ENCODE measurements at regions not wholly inside any gene's neighbourhood (a gene's known extent, or its start where the extent isn't known, plus 50 kb on each side); places are given as distances from the start of the nearest gene placed in this dataset.

DNA sequence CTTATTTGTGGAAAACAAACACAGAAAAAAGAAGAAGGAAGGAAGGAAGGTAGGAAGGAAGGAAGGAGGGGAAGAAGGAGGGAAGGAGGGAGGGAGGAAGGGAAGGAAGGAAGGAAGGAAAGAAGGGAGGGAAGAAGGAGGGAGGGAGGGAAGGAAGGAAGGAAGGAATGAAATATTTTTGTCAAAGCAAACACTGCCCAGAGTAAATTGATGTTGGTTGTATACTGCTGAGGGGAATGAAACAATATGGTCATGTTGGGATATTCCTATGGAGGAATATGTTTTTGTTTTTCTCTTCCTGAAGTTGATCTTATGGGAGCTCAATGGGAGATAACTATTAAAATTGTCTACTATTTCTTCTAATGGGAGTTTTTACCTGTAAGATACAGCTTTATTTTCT lies 717.5 kb upstream of the LRFN5 start:
- no peak overlapping the region for H3K4me3 ChIP-seq (ENCODE audit: low read length)
- H3K27ac ChIP-seq (ENCODE audit: low read length) = no peak overlapping the region
- no peaks in the 10 kb centered on the region for H3K36me3 ChIP-seq (ENCODE audit: insufficient read depth, low read length)
- TF ChIP-seq, protein P1, sequence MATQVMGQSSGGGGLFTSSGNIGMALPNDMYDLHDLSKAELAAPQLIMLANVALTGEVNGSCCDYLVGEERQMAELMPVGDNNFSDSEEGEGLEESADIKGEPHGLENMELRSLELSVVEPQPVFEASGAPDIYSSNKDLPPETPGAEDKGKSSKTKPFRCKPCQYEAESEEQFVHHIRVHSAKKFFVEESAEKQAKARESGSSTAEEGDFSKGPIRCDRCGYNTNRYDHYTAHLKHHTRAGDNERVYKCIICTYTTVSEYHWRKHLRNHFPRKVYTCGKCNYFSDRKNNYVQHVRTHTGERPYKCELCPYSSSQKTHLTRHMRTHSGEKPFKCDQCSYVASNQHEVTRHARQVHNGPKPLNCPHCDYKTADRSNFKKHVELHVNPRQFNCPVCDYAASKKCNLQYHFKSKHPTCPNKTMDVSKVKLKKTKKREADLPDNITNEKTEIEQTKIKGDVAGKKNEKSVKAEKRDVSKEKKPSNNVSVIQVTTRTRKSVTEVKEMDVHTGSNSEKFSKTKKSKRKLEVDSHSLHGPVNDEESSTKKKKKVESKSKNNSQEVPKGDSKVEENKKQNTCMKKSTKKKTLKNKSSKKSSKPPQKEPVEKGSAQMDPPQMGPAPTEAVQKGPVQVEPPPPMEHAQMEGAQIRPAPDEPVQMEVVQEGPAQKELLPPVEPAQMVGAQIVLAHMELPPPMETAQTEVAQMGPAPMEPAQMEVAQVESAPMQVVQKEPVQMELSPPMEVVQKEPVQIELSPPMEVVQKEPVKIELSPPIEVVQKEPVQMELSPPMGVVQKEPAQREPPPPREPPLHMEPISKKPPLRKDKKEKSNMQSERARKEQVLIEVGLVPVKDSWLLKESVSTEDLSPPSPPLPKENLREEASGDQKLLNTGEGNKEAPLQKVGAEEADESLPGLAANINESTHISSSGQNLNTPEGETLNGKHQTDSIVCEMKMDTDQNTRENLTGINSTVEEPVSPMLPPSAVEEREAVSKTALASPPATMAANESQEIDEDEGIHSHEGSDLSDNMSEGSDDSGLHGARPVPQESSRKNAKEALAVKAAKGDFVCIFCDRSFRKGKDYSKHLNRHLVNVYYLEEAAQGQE (IDR thresholded peaks at IDR 0.05; ENCODE audit: borderline replicate concordance) = no peak
- TF ChIP-seq POLR2AphosphoS5 (IDR thresholded peaks at IDR 0.05) (no peak), EZH2 (IDR thresholded peaks at IDR 0.05; ENCODE audit: borderline replicate concordance, insufficient read depth, low read length, poor library complexity, severe bottlenecking) (no peak), SMC3 (conservative IDR thresholded peaks at IDR 0.05; ENCODE audit: poor library complexity) (no peak), TAF1 (IDR thresholded peaks at IDR 0.05; ENCODE audit: low read depth) (no peak), RAD21 (conservative IDR thresholded peaks at IDR 0.05) (no peak), MXI1 (conservative IDR thresholded peaks at IDR 0.05; ENCODE audit: poor library complexity, severe bottlenecking) (no peak), EP300 (conservative IDR thresholded peaks at IDR 0.05; ENCODE audit: poor library complexity, severe bottlenecking) (no peak)
- TF ChIP-seq, protein P2, sequence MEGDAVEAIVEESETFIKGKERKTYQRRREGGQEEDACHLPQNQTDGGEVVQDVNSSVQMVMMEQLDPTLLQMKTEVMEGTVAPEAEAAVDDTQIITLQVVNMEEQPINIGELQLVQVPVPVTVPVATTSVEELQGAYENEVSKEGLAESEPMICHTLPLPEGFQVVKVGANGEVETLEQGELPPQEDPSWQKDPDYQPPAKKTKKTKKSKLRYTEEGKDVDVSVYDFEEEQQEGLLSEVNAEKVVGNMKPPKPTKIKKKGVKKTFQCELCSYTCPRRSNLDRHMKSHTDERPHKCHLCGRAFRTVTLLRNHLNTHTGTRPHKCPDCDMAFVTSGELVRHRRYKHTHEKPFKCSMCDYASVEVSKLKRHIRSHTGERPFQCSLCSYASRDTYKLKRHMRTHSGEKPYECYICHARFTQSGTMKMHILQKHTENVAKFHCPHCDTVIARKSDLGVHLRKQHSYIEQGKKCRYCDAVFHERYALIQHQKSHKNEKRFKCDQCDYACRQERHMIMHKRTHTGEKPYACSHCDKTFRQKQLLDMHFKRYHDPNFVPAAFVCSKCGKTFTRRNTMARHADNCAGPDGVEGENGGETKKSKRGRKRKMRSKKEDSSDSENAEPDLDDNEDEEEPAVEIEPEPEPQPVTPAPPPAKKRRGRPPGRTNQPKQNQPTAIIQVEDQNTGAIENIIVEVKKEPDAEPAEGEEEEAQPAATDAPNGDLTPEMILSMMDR (IDR thresholded peaks at IDR 0.05; ENCODE audit: poor library complexity, severe bottlenecking) = no peak
- no peaks in the 10 kb centered on the region for H3F3A ChIP-seq (ENCODE audit: insufficient read depth, low read length, poor library complexity, severe bottlenecking)
- H3K9me2 ChIP-seq (ENCODE audit: insufficient read depth, low read length) = no peaks in the 10 kb centered on the region
- H3K79me2 ChIP-seq (replicated peaks; ENCODE audit: insufficient read depth, low read length) = no peaks in the 10 kb centered on the region
- no peak overlapping the region for H2AFZ ChIP-seq (ENCODE audit: low read depth, low read length)
- H3K9ac ChIP-seq (ENCODE audit: low read length) = no peak overlapping the region
- no peaks in the 10 kb centered on the region for H3K9me3 ChIP-seq (ENCODE audit: low read length)
- no peak overlapping the region for H3K4me2 ChIP-seq (ENCODE audit: low read length)
- no peaks in the 10 kb centered on the region for H3K27me3 ChIP-seq (ENCODE audit: insufficient read depth, low read depth, low read length)
- H4K20me1 ChIP-seq (ENCODE audit: insufficient read depth) = no peaks in the 10 kb centered on the region

DNA sequence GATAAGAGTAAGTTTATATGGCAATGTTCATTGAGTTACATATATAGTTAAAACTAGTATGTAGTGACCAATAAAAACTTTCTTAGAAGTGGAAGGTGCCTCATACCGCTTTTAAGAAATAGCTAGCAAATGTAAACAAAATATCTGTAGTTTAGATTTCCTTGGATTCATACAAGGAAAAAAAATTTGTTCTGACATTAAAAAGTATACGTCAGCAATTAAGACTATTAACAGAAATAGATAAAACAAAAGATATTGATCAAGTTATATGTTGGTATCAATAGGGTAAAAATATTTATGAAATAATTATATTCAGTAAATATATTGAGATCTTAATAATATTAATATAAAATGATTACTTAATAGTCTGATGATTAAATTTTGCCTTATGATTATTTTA lies 718.8 kb upstream of the LRFN5 start:
- Histone ChIP-seq H3K9ac (ENCODE audit: low read length) (no peak overlapping the region), H3K27me3 (ENCODE audit: insufficient read depth, low read depth, low read length) (no peaks in the 10 kb centered on the region), H3K4me2 (ENCODE audit: low read length) (no peak overlapping the region), H3K9me2 (ENCODE audit: insufficient read depth, low read length) (no peaks in the 10 kb centered on the region), H4K20me1 (ENCODE audit: insufficient read depth) (no peaks in the 10 kb centered on the region), H3K79me2 (replicated peaks; ENCODE audit: insufficient read depth, low read length) (no peaks in the 10 kb centered on the region), H3K4me3 (ENCODE audit: low read length) (no peak overlapping the region), H2AFZ (ENCODE audit: low read depth, low read length) (no peak overlapping the region), H3K36me3 (ENCODE audit: insufficient read depth, low read length) (no peaks in the 10 kb centered on the region), H3F3A (ENCODE audit: insufficient read depth, low read length, poor library complexity, severe bottlenecking) (no peaks in the 10 kb centered on the region), H3K27ac (ENCODE audit: low read length) (no peak overlapping the region), H3K9me3 (ENCODE audit: low read length) (no peaks in the 10 kb centered on the region)
- TF ChIP-seq, protein P1 (IDR thresholded peaks at IDR 0.05; ENCODE audit: borderline replicate concordance) = no peak
- no peak for TF ChIP-seq TAF1 (IDR thresholded peaks at IDR 0.05; ENCODE audit: low read depth)
- TF ChIP-seq, protein P2 (IDR thresholded peaks at IDR 0.05; ENCODE audit: poor library complexity, severe bottlenecking) = no peak

Measured in neural cell (in vitro differentiated cells).